ENCODE measurements at regions not wholly inside any gene's neighbourhood (a gene's known extent, or its start where the extent isn't known, plus 50 kb on each side); places are given as distances from the start of the nearest gene placed in this dataset.
A peak's percentile ranks its signal among the peaks of the same experiment; 100 is the strongest.

DNA sequence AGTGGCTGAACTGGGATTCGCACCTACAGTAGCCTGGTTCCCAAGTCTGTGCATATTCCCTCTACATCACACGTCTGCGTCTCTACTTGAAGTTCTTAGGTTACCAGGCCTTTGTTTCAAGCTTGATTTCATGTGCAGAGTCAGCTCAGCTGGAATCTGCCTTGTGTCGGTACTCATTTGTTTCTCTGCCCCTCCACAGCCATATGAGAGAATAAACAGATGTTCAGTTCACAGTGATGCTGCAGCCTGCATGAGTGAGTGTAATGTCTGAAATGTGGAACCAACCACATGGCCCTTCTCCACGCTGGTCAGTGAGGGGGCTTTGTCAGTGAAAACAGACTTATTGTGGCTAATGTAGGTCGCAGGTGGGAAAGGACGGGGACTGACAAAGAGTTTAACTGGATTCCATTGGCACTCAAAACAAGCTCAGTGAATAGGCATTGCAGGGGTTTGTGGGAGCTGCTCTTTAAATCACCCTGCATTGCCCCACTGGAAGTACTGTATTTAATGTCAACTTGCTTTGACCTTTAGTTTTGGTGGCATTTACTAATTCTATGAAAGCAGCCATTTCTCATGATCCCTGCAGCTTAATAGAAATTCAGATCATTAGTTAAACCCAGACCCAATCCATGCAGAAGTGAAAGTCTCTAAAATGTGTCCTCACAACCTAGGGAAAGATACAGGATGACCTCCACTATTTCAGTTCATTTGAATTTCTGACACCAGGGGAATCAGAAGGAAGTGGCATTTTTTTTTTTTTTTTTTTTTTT, 136.4 kb upstream of the FAM78B start:
- H3K9ac ChIP-seq (replicated peaks in 1 of 4; ENCODE audit: extremely low read depth in 1 of 4, low read depth in 3 of 4, low read length in 3 of 4), result no peak overlapping the region
- CTCF ChIA-PET (ENCODE audit: partially characterized antibody), result interaction anchor here (0.9 to 1.3 kb wide), 2 partner anchors 16 to 18 kb away, joined by 3 read pairs; no protein-coding TSS in a partner anchor
- POLR2A ChIA-PET (ENCODE audit: partially characterized antibody), result interaction anchor here (0.5 kb wide), 1 partner anchor 12 kb away, joined by 4 read pairs; no protein-coding TSS in a partner anchor

More for the DNA sequence above, 136.4 kb upstream of the FAM78B start:
- H4K20me1 ChIP-seq (replicated peaks in 1 of 2; ENCODE audit: control insufficient read depth in 1 of 2, insufficient read depth in 2 of 2, low read length in 2 of 2), result no peaks in the 10 kb centered on the region
- H2AK5ac ChIP-seq (ENCODE audit: low read depth, low read length), result no peak overlapping the region
- H2BK12ac ChIP-seq (ENCODE audit: low read depth, low read length), result peak overlapping the region; percentile 19; the same call in 1 of the 2 replicates
- H2BK120ac ChIP-seq (replicated peaks; ENCODE audit: low read depth, low read length), result no peak overlapping the region
- H3K4ac ChIP-seq (replicated peaks; ENCODE audit: insufficient read length, low read depth, low read length), result no peak overlapping the region
- H3K79me1 ChIP-seq (ENCODE audit: low read depth, low read length), result no peaks in the 10 kb centered on the region
- DNase-seq (ENCODE audit: low read depth in 1 of 2, low spot score in 2 of 2) (no peak), FAIRE-seq (peak; percentile 39)
- peak overlapping the region; percentile 63; the same call in 1 of the 2 replicates for H2BK15ac ChIP-seq (ENCODE audit: low read length)
- H3K14ac ChIP-seq (ENCODE audit: insufficient read length), result no peak overlapping the region
- no peak overlapping the region for H4K91ac ChIP-seq (replicated peaks; ENCODE audit: insufficient read length, low read length)
- no peaks in the 10 kb centered on the region for H3K9me3 ChIP-seq (ENCODE audit: insufficient read depth in 2 of 2, low read depth in 1 of 2, low read length in 1 of 2)
- H4K5ac ChIP-seq (ENCODE audit: insufficient read length, low read depth, low read length), result no peak overlapping the region
- no peaks in the 10 kb centered on the region for H3K79me2 ChIP-seq (ENCODE audit: control insufficient read depth in 1 of 2, insufficient read depth in 2 of 2, low read length in 2 of 2)
- H3K56ac ChIP-seq (replicated peaks; ENCODE audit: insufficient read length, low read depth, low read length), result no peak overlapping the region
- no peaks in the 10 kb centered on the region for H3K36me3 ChIP-seq (ENCODE audit: control insufficient read depth in 2 of 4, insufficient read depth in 4 of 4, low read length in 3 of 4)
- H2AFZ ChIP-seq (ENCODE audit: low read length), result peak overlapping the region; percentile 70
- no peak overlapping the region for H3K4me3 ChIP-seq (ENCODE audit: extremely low read depth in 1 of 4, insufficient read depth in 2 of 4, low read depth in 3 of 4, low read length in 4 of 4)
- no peaks in the 10 kb centered on the region for H3K23me2 ChIP-seq (ENCODE audit: low read depth, low read length)
- H3K23ac ChIP-seq (ENCODE audit: insufficient read length), result no peak overlapping the region
- H2BK20ac ChIP-seq (ENCODE audit: low read length), result no peak overlapping the region
- H4K8ac ChIP-seq (ENCODE audit: extremely low read depth, insufficient read depth, low read length), result no peak overlapping the region
- H3K4me1 ChIP-seq (replicated peaks in 1 of 4; ENCODE audit: control insufficient read depth in 3 of 4, insufficient read depth in 4 of 4, low read length in 3 of 4), result peaks cover 0 to 8% (median 6%) of the 10 kb centered on the region in 4 experiments; a peak in 4 of 7 replicates
- TF ChIP-seq SUZ12 (IDR thresholded peaks at IDR 0.05; ENCODE audit: low read length) (no peak), EGR1 (IDR thresholded peaks at IDR 0.05; ENCODE audit: borderline replicate concordance, low read depth, low read length) (no peak), SAP30 (IDR thresholded peaks at IDR 0.05; ENCODE audit: insufficient read depth, insufficient replicate concordance, low read length) (no peak), SIRT6 (IDR thresholded peaks at IDR 0.05; ENCODE audit: low read length) (no peak), BACH1 (IDR thresholded peaks at IDR 0.05; ENCODE audit: low read length) (no peak), EZH2 (IDR thresholded peaks at IDR 0.05; ENCODE audit: low read depth, low read length, severe bottlenecking) (no peak), MAFK (IDR thresholded peaks at IDR 0.05; ENCODE audit: low read depth, low read length) (no peak), EP300 (IDR thresholded peaks at IDR 0.05; ENCODE audit: borderline replicate concordance in 1 of 2, low read depth in 2 of 2, low read length in 2 of 2) (no peak)
- H3K4me2 ChIP-seq (ENCODE audit: insufficient read depth in 1 of 2, low read depth in 2 of 2, low read length in 2 of 2), result peak overlapping the region; percentile 14 to 46; a peak in 3 of 4 replicates
- 0 out of 2 replicates have a peak overlapping the region, but pooled peaks have one; percentile 57 for H3K18ac ChIP-seq (ENCODE audit: extremely low read depth, low read length)
- no peak overlapping the region for H3K27ac ChIP-seq (ENCODE audit: low read depth, low read length)
- no peak overlapping the region for H2BK5ac ChIP-seq (ENCODE audit: low read depth, low read length)
- H3K27me3 ChIP-seq (replicated peaks in 1 of 4; ENCODE audit: control insufficient read depth in 3 of 4, extremely low read depth in 1 of 4, insufficient read depth in 3 of 4, low read length in 3 of 4), result no peaks in the 10 kb centered on the region
- 53% methylated on average over 7 of the region's 7 CpGs; no CpG with 5 or more reads in 1 of the 2 experiments for WGBS, 2 experiments (ENCODE audit: extremely low coverage in 1 of 2, insufficient coverage in 1 of 2, insufficient read length in 1 of 2, insufficient replicate concordance in 2 of 2, low coverage in 1 of 2, low lambda C conversion rate in 2 of 2, missing lambda C conversion rate in 1 of 2)

Measured in H1 (cell line).